A673 (cell line): ENCODE measurements at regions not wholly inside any gene's neighbourhood (a gene's known extent, or its start where the extent isn't known, plus 50 kb on each side); places are given as distances from the start of the nearest gene placed in this dataset.

Experiments
- EZH2 ChIP-seq: fragments of 200-600 bp; sonication (generic); IDR thresholded peaks from 2 replicates; pipeline ENCODE4 v1.6.1; 2017; ENCODE audit warnings: borderline replicate concordance, low read depth, mild to moderate bottlenecking, mixed read lengths, antibody characterized with exemption, low read length; ENCODE audit not compliant: poor library complexity, severe bottlenecking
- TF ChIP-seq, protein P1 (sequence below): fragments of 300-800, 200-600 bp; sonication (generic); conservative IDR thresholded peaks from 2 replicates; pipeline ENCODE4 v1.5.1; 2017; ENCODE audit warnings: low read depth, mild to moderate bottlenecking, antibody characterized with exemption, low read length, moderate library complexity, mixed read lengths

DNA sequence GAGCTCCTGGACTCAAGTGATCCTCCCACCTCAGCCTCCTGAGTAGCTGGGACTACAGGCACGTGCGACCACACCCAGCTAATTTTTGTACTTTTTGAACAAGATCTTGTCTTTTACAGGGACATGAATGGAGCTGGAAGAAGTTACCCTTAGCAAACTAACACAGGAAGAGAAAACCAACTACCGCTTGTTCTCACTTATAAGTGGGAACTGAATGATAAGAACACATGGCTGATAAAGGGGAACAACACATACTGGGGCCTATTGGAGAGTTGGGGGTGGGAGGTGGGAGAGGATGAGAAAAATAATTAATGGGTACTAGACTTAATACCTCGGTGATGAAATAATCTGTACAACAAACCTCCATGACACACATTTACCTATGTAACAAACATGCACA lies 70.9 kb upstream of the INHBA start:
- TF ChIP-seq, protein P1, sequence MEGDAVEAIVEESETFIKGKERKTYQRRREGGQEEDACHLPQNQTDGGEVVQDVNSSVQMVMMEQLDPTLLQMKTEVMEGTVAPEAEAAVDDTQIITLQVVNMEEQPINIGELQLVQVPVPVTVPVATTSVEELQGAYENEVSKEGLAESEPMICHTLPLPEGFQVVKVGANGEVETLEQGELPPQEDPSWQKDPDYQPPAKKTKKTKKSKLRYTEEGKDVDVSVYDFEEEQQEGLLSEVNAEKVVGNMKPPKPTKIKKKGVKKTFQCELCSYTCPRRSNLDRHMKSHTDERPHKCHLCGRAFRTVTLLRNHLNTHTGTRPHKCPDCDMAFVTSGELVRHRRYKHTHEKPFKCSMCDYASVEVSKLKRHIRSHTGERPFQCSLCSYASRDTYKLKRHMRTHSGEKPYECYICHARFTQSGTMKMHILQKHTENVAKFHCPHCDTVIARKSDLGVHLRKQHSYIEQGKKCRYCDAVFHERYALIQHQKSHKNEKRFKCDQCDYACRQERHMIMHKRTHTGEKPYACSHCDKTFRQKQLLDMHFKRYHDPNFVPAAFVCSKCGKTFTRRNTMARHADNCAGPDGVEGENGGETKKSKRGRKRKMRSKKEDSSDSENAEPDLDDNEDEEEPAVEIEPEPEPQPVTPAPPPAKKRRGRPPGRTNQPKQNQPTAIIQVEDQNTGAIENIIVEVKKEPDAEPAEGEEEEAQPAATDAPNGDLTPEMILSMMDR, result no peak
- TF ChIP-seq EZH2, result no peak
